ENCODE measurements at regions not wholly inside any gene's neighbourhood (a gene's known extent, or its start where the extent isn't known, plus 50 kb on each side); places are given as distances from the start of the nearest gene placed in this dataset.

DNA sequence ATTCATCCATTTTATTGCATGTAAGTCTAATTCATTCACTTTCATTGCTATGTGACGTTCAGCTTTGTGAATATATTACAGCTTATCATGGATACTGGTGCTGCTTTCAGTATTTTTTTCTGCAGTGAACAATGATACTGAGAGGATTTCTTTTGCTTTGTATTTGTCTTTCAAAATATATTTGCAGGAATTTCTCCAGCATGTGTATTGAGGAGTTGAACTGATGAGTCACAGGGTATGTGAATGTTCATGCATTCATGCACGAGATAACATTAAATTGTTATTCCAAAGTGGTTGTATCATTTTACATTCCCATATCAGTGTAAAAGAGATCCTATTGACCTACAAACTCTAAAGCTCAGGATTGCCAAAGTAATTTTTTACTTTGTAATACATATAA, 283.8 kb upstream of the ARSJ start:
- TF ChIP-seq, protein P1, sequence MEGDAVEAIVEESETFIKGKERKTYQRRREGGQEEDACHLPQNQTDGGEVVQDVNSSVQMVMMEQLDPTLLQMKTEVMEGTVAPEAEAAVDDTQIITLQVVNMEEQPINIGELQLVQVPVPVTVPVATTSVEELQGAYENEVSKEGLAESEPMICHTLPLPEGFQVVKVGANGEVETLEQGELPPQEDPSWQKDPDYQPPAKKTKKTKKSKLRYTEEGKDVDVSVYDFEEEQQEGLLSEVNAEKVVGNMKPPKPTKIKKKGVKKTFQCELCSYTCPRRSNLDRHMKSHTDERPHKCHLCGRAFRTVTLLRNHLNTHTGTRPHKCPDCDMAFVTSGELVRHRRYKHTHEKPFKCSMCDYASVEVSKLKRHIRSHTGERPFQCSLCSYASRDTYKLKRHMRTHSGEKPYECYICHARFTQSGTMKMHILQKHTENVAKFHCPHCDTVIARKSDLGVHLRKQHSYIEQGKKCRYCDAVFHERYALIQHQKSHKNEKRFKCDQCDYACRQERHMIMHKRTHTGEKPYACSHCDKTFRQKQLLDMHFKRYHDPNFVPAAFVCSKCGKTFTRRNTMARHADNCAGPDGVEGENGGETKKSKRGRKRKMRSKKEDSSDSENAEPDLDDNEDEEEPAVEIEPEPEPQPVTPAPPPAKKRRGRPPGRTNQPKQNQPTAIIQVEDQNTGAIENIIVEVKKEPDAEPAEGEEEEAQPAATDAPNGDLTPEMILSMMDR (IDR thresholded peaks at IDR 0.05) = no peak
- no peak for TF ChIP-seq POLR2A (IDR thresholded peaks at IDR 0.05)
- no peak for TF ChIP-seq POLR2AphosphoS5 (IDR thresholded peaks at IDR 0.05)
- TF ChIP-seq EP300 (IDR thresholded peaks at IDR 0.05) = no peak

Data from sigmoid colon (tissue), 4 donors.